GM12865 (cell line): ENCODE measurements at regions not wholly inside any gene's neighbourhood (a gene's known extent, or its start where the extent isn't known, plus 50 kb on each side); places are given as distances from the start of the nearest gene placed in this dataset.

Experiments used
- DNase-seq: peaks from one replicate; pipeline ENCODE4 v3.0.0; 2010; ENCODE audit warnings: low read depth
- H3K4me3 ChIP-seq: 2 replicates; pipeline ENCODE4 v1.5.1; 2011; ENCODE audit warnings: mild to moderate bottlenecking, low read depth, low read length, control low read depth
- CTCF ChIP-seq: IDR thresholded peaks from 2 replicates; pipeline ENCODE4 v1.5.1; 2011; ENCODE audit warnings: low read length, control low read depth, low read depth, inconsistent platforms; ENCODE audit not compliant: insufficient read depth; ENCODE audit errors: missing control alignments

GRCh38 chr13:23129331-23129730 lies 51.4 kb upstream of the SGCG start:
- no peak overlapping the region for H3K4me3 ChIP-seq
- no peak for TF ChIP-seq CTCF
- no peak for DNase-seq
